Right cardiac atrium (tissue), 5 donors: ENCODE measurements at regions not wholly inside any gene's neighbourhood (a gene's known extent, or its start where the extent isn't known, plus 50 kb on each side); places are given as distances from the start of the nearest gene placed in this dataset.

Source experiments
- ATAC-seq, 2 donors: fragments of 200-7000 bp; cut with Tn5 transposase; one replicate each; pipeline versions ENCODE4 v1.8.0 to v1.9.1; 2020; ENCODE audit warnings: moderate library complexity in 2 of 2, mild to moderate bottlenecking in 1 of 2
- DNase-seq, 3 donors: peaks; one replicate each; pipeline ENCODE4 v3.0.0-alpha.2; 2020
- H3K27ac ChIP-seq: one replicate; pipeline ENCODE4 v1.5.1; 2013; ENCODE audit warnings: mild to moderate bottlenecking, low read length, control low read depth, moderate library complexity
- H3K27me3 ChIP-seq: one replicate; pipeline ENCODE4 v1.6.1; 2013; ENCODE audit not compliant: control insufficient read depth, insufficient read depth
- H3K4me1 ChIP-seq: one replicate; pipeline ENCODE4 v1.6.1; 2013; ENCODE audit warnings: low read length; ENCODE audit not compliant: control insufficient read depth, insufficient read depth
- H3K4me3 ChIP-seq: one replicate; pipeline ENCODE4 v1.5.1; 2013; ENCODE audit warnings: low read length, control low read depth
- H3K9me3 ChIP-seq: one replicate; pipeline ENCODE4 v1.6.1; 2013; ENCODE audit warnings: low read length; ENCODE audit not compliant: control insufficient read depth
- WGBS: extraction: QIAGEN DNeasy Blood & Tissue Kit; methylation state at CpG from one replicate; pipeline ENCODE4 v1.1.7; 2013; 5-methylcytosine and 5-hydroxymethylcytosine counted together
- intact Hi-C, 4 donors: fragments of 100-400 bp; cut with DNase I; formaldehyde crosslinking; loops; one replicate each; pipeline versions ENCODE4 v1.11.0 to v1.14.0; 2022 to 2023
- donor health status: healthy with polysubstance abuse.
- donor health status: DM: no; HTN: yes; CAD: no.
- donor health status: DM: no; HTN: no; CAD: no.
- donor health status: DM: no; HTN: yes; CAD: no; lungs with severe emphysema.
- donor health status: DM: yes; HTN: yes; CAD: no.

- ATAC-seq = no peak
Measured at GRCh38 chr3:13245615-13245978, 172.4 kb upstream of the IQSEC1 start.

GRCh38 chr3:13243586-13243985 lies 170.4 kb upstream of the IQSEC1 start:
- no peak for ATAC-seq
- WGBS = 59% methylated on average over 9 of the region's 9 CpGs
- DNase-seq = peak in 2 of 3 donors; percentile 14 to 30
- intact Hi-C loops = no loop called here
- H3K4me3 ChIP-seq = no peak overlapping the region
- H3K9me3 ChIP-seq = no peaks in the 10 kb centered on the region
- H3K27ac ChIP-seq = no peak overlapping the region
- peaks cover 5% of the 10 kb centered on the region for H3K4me1 ChIP-seq
- no peaks in the 10 kb centered on the region for H3K27me3 ChIP-seq

More at GRCh38 chr3:13245615-13245978, 172.4 kb upstream of the IQSEC1 start:
- no peaks in the 10 kb centered on the region for H3K27me3 ChIP-seq
- peak in 1 of 3 donors; percentile 28 for DNase-seq
- H3K4me3 ChIP-seq = no peak overlapping the region
- H3K4me1 ChIP-seq = peaks cover 5% of the 10 kb centered on the region
- H3K9me3 ChIP-seq = no peaks in the 10 kb centered on the region
- 83% methylated on average over 8 of the region's 8 CpGs for WGBS
- no peak overlapping the region for H3K27ac ChIP-seq
- intact Hi-C loops = no loop called here

- Histone ChIP-seq H3K27me3 (no peaks in the 10 kb centered on the region), H3K9me3 (no peaks in the 10 kb centered on the region), H3K4me3 (no peak overlapping the region), H3K4me1 (no peaks in the 10 kb centered on the region), H3K27ac (no peak overlapping the region)
- DNase-seq (peak in 1 of 3 donors; percentile 26), ATAC-seq (no peak)
- intact Hi-C loops = no loop called here
- WGBS = 93% methylated on average over 8 of the region's 8 CpGs
Measured at GRCh38 chr3:13242364-13242737, 169.1 kb upstream of the IQSEC1 start.

- DNase-seq (peak in 1 of 3 donors; percentile 19), ATAC-seq (no peak)
- intact Hi-C loops = no loop called here
- Histone ChIP-seq H3K27me3 (no peaks in the 10 kb centered on the region), H3K9me3 (no peaks in the 10 kb centered on the region), H3K27ac (no peak overlapping the region), H3K4me3 (no peak overlapping the region), H3K4me1 (no peaks in the 10 kb centered on the region)
- WGBS = 83% methylated on average over 18 of the region's 18 CpGs
Measured at GRCh38 chr3:13241621-13242363, 168.6 kb upstream of the IQSEC1 start.

GRCh38 chr3:13240928-13241618 lies 167.8 kb upstream of the IQSEC1 start:
- Histone ChIP-seq H3K9me3 (no peaks in the 10 kb centered on the region), H3K27ac (no peak overlapping the region), H3K27me3 (no peaks in the 10 kb centered on the region), H3K4me3 (no peak overlapping the region), H3K4me1 (no peaks in the 10 kb centered on the region)
- ATAC-seq (no peak), DNase-seq (peak in 1 of 3 donors; percentile 23)
- intact Hi-C loops = no loop called here
- WGBS = 83% methylated on average over 17 of the region's 17 CpGs

- 82% methylated on average over 8 of the region's 8 CpGs for WGBS
- H3K4me3 ChIP-seq = no peak overlapping the region
- intact Hi-C loops = no loop called here
- no peak overlapping the region for H3K27ac ChIP-seq
- no peaks in the 10 kb centered on the region for H3K4me1 ChIP-seq
- H3K9me3 ChIP-seq = no peaks in the 10 kb centered on the region
- DNase-seq (peak in 2 of 3 donors; percentile 18 to 43), ATAC-seq (no peak)
- H3K27me3 ChIP-seq = no peaks in the 10 kb centered on the region
Measured at GRCh38 chr3:13239467-13239760, 166.2 kb upstream of the IQSEC1 start.

- peak in 2 of 3 donors; percentile 36 to 41 for DNase-seq
- H3K9me3 ChIP-seq = no peaks in the 10 kb centered on the region
- no peak overlapping the region for H3K4me3 ChIP-seq
- intact Hi-C loops = no loop called here
- 86% methylated on average over 18 of the region's 18 CpGs for WGBS
- ATAC-seq = no peak
- H3K4me1 ChIP-seq = no peaks in the 10 kb centered on the region
- no peak overlapping the region for H3K27ac ChIP-seq
- no peaks in the 10 kb centered on the region for H3K27me3 ChIP-seq
Measured at GRCh38 chr3:13238687-13239466, 165.6 kb upstream of the IQSEC1 start.

GRCh38 chr3:13237776-13238490 lies 164.7 kb upstream of the IQSEC1 start:
- no peaks in the 10 kb centered on the region for H3K4me1 ChIP-seq
- H3K4me3 ChIP-seq = no peak overlapping the region
- ATAC-seq = no peak
- H3K9me3 ChIP-seq = no peaks in the 10 kb centered on the region
- WGBS = 88% methylated on average over 18 of the region's 18 CpGs
- no peak overlapping the region for H3K27ac ChIP-seq
- H3K27me3 ChIP-seq = no peaks in the 10 kb centered on the region
- intact Hi-C loops = no loop called here
- DNase-seq = peak in 2 of 3 donors; percentile 22 to 31

GRCh38 chr3:13236557-13237173 lies 163.4 kb upstream of the IQSEC1 start:
- Histone ChIP-seq H3K4me3 (no peak overlapping the region), H3K9me3 (no peaks in the 10 kb centered on the region), H3K27me3 (no peaks in the 10 kb centered on the region), H3K4me1 (no peaks in the 10 kb centered on the region), H3K27ac (no peak overlapping the region)
- WGBS = 80% methylated on average over 14 of the region's 14 CpGs
- intact Hi-C loops = no loop called here
- ATAC-seq (no peak), DNase-seq (peak in 1 of 3 donors; percentile 53)

GRCh38 chr3:13235897-13236296 lies 162.7 kb upstream of the IQSEC1 start:
- H3K27ac ChIP-seq = no peak overlapping the region
- WGBS = 74% methylated on average over 11 of the region's 11 CpGs
- H3K27me3 ChIP-seq = no peaks in the 10 kb centered on the region
- peak in 1 of 3 donors; percentile 16 for DNase-seq
- no peaks in the 10 kb centered on the region for H3K9me3 ChIP-seq
- no peaks in the 10 kb centered on the region for H3K4me1 ChIP-seq
- no peak overlapping the region for H3K4me3 ChIP-seq
- intact Hi-C loops = no loop called here
- no peak for ATAC-seq
